Activated T-cell treated with anti-CD3 and anti-CD28 coated beads, Interleukin-2, amount 50 U/mL, for 4 hours (primary cell): ENCODE measurements at regions not wholly inside any gene's neighbourhood (a gene's known extent, or its start where the extent isn't known, plus 50 kb on each side); places are given as distances from the start of the nearest gene placed in this dataset.
"Not testable (repeated sequence)": the region's sequence is repeated elsewhere in the genome, so short reads cannot be mapped to it uniquely, and the experiment has no call there.

Experiments used
- ATAC-seq, 2 donors: fragments of 200-7000 bp; cut with Tn5 transposase; one replicate each; pipeline ENCODE4 v1.10.0; 2021
- DNase-seq: peaks from one replicate; pipeline ENCODE4 v3.0.0-alpha.2; 2020
- H3K27me3 Mint-ChIP-seq: one replicate; pipeline ENCODE4 v1.8.0; 2021; ENCODE audit warnings: low read depth, mixed read lengths
- H3K36me3 Mint-ChIP-seq: one replicate; pipeline ENCODE4 v1.8.0; 2022; ENCODE audit warnings: mixed read lengths; ENCODE audit not compliant: insufficient read depth
- H3K4me1 Mint-ChIP-seq: one replicate; pipeline ENCODE4 v1.8.0; 2021; ENCODE audit warnings: low read depth, mixed read lengths
- H3K4me3 Mint-ChIP-seq: one replicate; pipeline ENCODE4 v1.8.0; 2021; ENCODE audit warnings: mild to moderate bottlenecking, moderate library complexity, mixed read lengths
- H3K9me3 Mint-ChIP-seq: one replicate; pipeline ENCODE4 v1.8.0; 2021; ENCODE audit warnings: mixed read lengths

DNA sequence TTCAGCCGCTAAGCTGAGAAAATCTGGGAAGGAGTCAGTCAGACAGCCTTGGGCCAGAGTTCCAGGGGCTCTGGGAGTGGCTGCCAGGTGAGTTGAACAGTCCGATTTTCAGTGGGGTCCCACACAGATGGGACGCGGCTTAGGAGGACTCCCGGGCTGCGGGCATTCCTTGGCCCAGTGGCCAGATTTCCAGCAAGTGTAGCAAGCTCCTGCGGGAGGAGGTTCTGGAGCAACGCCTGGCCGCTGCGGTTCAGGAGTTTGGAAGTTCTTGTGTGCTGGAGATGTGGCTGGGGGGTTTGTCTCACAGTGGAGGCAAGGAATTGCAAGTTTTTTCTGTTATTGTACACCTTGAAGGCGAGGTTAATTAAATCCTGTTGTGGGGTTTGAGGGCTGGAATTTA lies 1020.1 kb upstream of the MANEA start:
- DNase-seq, H3K27me3 Mint-ChIP-seq, H3K4me3 Mint-ChIP-seq, ATAC-seq, H3K36me3 Mint-ChIP-seq, H3K4me1 Mint-ChIP-seq: not testable (repeated sequence)
- H3K9me3 Mint-ChIP-seq = peaks cover 11% of the 10 kb centered on the region

DNA sequence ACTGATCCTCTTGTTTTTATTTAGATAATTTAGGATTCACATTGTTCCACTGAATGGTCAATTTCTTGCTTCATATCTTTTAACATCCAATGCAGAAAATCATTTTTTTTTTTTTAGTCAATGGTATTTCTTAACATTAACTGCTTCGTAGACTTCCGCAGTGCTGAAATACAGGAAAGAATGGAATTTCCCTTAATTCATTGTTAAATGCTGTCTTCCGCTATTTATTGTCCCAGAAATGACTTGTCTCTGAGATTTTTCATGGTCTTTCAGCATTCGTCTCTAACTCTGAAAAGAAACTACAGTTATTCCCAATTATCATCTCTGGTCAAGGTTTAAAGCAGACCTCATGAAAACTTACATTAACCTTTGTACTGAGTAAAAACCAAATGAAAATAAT lies 1029.1 kb upstream of the MANEA start:
- ATAC-seq = no peak
- no peak for DNase-seq
- Mint-ChIP-seq H3K4me1 (no peaks in the 10 kb centered on the region), H3K36me3 (no peaks in the 10 kb centered on the region), H3K4me3 (no peak overlapping the region), H3K27me3 (no peaks in the 10 kb centered on the region), H3K9me3 (no peaks in the 10 kb centered on the region)

DNA sequence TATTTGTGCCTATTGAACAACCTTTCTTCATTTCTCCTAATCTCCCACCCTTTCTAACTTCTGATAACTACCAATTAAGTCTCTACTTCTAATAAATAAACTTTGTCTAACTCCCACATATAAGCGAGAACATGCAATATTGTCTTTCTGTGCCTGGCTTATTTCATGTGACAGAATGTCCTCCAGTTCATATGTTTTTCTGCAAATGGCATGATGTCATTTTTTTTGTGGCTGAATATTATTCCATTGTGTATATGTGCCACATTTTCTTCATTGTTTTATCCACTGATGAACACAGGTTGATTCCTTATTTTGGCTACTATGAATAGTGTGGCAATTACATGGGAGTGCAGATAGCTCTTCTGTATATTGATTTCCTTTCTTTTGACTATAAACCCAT lies 1041.5 kb upstream of the MANEA start:
- no peaks in the 10 kb centered on the region for H3K27me3 Mint-ChIP-seq
- H3K4me3 Mint-ChIP-seq = no peak overlapping the region
- H3K36me3 Mint-ChIP-seq = no peaks in the 10 kb centered on the region
- H3K9me3 Mint-ChIP-seq = peaks cover 10% of the 10 kb centered on the region
- no peak for ATAC-seq
- no peak for DNase-seq
- H3K4me1 Mint-ChIP-seq = no peaks in the 10 kb centered on the region

DNA sequence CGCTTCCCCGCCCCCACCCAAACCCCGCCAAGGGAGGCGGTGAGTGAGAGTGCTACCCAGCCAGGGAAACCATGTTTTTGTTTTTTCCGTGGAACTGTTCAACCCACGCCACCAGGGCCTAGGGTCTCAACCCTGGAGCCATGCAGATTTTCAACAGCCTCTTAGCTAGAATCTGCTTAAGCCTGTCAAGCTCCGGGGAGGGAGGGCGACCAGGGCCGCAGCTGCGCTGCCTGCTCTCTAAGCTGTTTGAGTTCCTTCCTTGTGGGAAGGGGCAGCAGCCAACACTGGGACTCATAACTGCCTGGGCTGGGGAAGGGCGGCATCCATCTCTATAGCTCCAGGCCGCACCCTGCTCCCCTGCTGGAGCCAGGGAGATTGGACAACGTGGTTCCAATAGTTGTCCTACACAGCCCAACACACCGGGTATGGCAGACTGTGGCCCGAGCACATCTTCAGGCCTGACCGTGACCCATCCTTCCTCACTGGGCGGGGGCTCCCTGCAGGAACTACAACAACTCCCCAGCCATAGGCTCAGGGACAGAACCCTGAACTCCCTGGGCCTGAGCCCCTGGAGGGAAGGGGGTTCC lies 1065.7 kb upstream of the MANEA start:
- H3K9me3 Mint-ChIP-seq = no peaks in the 10 kb centered on the region
- DNase-seq (no peak), ATAC-seq (no peak)
- H3K4me3 Mint-ChIP-seq = no peak overlapping the region
- no peaks in the 10 kb centered on the region for H3K27me3 Mint-ChIP-seq
- H3K4me1 Mint-ChIP-seq = no peaks in the 10 kb centered on the region
- H3K36me3 Mint-ChIP-seq = no peaks in the 10 kb centered on the region

DNA sequence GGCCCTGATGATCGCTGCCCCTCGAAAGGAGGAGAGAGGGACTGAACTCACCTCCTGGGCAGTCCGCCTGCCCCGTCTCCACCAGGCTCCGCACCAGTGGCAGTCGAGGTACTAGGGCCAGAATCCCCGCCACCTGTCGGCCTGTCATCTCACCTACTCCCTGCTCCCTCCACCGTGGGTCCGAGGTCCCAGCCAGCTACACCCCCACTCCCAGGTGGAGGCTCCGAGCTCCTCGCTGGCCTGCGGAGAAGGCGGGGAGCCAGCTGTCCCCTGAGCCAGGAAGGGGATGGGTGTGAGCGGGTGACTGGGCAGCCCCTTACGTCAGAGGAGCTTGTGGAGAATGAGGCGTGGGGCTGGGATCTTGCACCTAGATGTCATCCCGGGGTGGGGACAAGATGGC lies 1066.5 kb upstream of the MANEA start:
- no peaks in the 10 kb centered on the region for H3K4me1 Mint-ChIP-seq

DNA sequence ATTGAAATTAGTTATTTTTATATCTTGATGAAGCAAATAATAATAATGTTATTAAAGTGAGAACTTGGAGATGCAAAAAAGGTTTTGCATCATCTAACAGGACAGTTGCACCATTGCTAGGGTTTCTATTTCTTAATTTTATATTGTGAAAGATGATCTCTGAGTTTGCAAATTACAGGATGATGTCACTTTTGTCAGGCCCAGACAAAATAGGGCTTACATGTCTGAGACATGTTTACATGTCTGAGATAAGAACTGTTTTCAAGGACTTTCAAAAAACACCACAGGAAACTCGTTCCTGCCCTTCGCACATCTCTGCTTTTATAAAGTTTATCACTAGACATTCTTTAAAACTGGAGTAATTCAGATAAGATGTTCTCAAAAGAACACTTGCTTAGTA lies 1075.8 kb upstream of the MANEA start:
- no peak for DNase-seq
- no peaks in the 10 kb centered on the region for H3K36me3 Mint-ChIP-seq
- no peaks in the 10 kb centered on the region for H3K27me3 Mint-ChIP-seq

More for the DNA sequence above, 1066.5 kb upstream of the MANEA start:
- Mint-ChIP-seq H3K27me3 (no peaks in the 10 kb centered on the region), H3K4me3 (no peak overlapping the region), H3K9me3 (no peaks in the 10 kb centered on the region), H3K36me3 (no peaks in the 10 kb centered on the region)
- no peak for ATAC-seq
- peak; percentile 4 for DNase-seq

DNA sequence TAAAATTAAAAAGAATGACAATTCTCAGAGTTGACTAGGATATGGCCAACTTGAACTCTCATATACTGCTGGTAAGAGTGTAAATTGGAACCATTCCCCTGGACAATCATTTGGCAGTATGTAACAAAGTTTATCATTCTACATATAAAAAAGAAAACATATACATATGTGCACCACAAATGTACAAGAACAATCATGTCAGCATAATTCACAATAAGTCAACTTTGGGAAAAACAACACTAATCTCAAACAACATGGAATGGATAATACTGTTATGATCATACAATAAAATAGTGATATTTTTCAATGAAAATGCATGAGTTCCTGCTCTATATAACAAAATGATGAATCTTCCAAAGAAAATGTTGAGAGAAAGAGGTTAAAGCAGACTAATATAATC lies 1078.7 kb upstream of the EPHA7 start:
- Mint-ChIP-seq H3K4me3 (no peak overlapping the region), H3K36me3 (no peaks in the 10 kb centered on the region), H3K27me3 (no peaks in the 10 kb centered on the region), H3K4me1 (no peaks in the 10 kb centered on the region), H3K9me3 (no peaks in the 10 kb centered on the region)
- ATAC-seq (no peak), DNase-seq (no peak)

More for the DNA sequence above, 1075.8 kb upstream of the MANEA start:
- no peak for ATAC-seq
- Mint-ChIP-seq H3K4me3 (no peak overlapping the region), H3K9me3 (no peaks in the 10 kb centered on the region), H3K4me1 (no peaks in the 10 kb centered on the region)

DNA sequence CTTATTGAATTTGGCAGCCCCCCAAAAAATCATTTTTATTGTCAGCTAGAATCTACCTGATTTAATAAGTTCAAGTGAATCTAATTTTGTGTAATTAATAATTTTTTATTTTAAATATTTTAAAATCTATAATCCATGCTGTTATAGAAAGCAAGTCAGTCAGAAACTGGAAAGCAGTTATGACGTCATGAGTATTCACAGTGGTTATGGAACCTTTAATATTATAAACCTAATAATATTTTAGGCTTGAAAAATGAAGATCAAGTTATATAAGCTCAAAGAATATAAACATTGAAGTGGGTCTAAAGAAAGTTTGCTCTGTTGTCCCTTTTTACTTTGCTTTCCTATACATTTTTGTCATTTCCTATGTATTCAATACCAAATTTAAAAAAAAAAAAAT lies 1075.1 kb upstream of the EPHA7 start:
- H3K9me3 Mint-ChIP-seq = no peaks in the 10 kb centered on the region
- H3K36me3 Mint-ChIP-seq = no peaks in the 10 kb centered on the region
- H3K27me3 Mint-ChIP-seq = no peaks in the 10 kb centered on the region
- DNase-seq (no peak), ATAC-seq (no peak)
- H3K4me1 Mint-ChIP-seq = no peaks in the 10 kb centered on the region
- no peak overlapping the region for H3K4me3 Mint-ChIP-seq

DNA sequence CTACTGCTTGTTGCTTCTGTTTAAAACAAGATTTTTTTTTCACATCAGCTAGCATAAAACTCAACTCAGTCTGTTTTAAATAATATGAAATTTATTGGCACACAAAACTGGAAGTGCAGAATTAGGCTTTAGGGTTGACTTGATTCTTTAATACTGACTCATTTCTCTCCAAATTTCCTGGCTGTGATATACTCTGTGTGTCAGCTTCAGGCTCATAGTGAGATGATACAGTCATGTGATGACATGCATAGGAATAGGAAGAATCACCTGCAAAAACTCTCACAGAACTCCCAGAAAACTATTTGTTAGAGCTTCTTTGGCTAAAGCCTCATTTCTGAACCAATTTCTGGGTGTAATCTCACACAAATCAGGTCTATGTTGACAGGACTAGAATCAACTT lies 1068.0 kb upstream of the EPHA7 start:
- Mint-ChIP-seq H3K27me3 (no peaks in the 10 kb centered on the region), H3K4me3 (no peak overlapping the region), H3K4me1 (no peaks in the 10 kb centered on the region), H3K9me3 (no peaks in the 10 kb centered on the region), H3K36me3 (no peaks in the 10 kb centered on the region)
- ATAC-seq (no peak), DNase-seq (no peak)

DNA sequence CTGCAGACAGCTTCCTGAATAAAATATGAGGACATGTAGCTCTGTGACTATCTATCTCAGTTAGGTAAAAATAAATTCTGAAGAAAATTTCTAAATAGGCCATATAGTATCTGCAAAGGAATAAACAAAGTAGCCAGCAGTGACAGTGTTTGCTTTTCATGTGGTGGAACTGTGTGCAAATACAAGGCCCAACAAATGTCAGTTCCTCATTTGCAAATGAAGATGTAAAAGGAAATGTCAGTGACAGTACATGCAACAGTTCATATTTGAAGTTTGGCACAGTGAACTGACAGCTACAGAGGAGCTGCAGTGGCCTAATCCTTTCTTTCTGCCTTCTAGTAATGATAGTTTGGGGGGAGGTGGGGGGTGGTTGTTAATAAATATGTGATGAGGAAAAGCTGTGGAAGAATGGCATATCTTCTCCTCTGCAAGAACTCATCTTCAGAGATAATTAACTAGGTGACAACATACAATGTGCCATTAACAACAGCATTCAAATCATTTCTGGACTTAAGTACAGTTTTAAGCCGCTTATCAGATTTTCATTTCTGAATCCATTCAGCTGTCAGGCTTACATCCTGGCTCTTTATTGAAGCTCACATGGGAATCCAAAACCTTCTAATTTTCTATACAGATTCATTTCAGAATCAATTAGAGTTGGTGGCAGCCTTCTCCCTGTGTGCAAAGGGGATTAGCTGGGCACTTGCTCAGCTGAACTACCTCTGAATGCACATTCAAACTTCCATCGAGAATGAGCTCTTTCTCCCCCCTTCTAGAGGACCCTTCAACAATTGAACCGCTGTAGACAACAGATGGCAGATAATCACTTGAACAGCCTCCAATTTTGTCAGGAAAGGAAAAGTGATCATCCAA lies 1059.0 kb upstream of the EPHA7 start:
- H3K4me3 Mint-ChIP-seq = no peak overlapping the region
- H3K27me3 Mint-ChIP-seq = no peaks in the 10 kb centered on the region
- peaks cover 10% of the 10 kb centered on the region for H3K9me3 Mint-ChIP-seq
- no peak for DNase-seq
- no peak for ATAC-seq
- H3K36me3 Mint-ChIP-seq = no peaks in the 10 kb centered on the region
- H3K4me1 Mint-ChIP-seq = no peaks in the 10 kb centered on the region

DNA sequence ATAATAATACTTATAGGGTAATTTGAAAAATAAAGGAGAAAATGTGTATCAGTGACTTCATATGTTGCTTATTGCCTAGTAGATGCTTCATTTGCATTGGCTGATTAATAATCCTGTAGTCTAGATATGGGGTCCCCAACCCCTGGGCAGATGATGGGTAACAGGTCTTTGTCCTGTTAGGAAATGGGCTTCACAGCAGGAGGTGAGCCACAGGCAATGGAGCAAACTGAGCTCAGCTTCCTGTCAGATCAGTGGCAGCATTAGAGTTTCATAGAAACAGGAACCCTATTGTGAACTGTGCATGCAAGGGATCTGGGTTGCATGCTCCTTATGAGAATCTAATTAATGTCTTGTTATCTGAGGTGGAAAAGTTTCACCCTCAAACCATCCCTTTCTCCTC lies 1049.5 kb upstream of the EPHA7 start:
- Mint-ChIP-seq H3K4me3 (no peak overlapping the region), H3K27me3 (no peaks in the 10 kb centered on the region), H3K4me1 (no peaks in the 10 kb centered on the region), H3K36me3 (no peaks in the 10 kb centered on the region), H3K9me3 (no peaks in the 10 kb centered on the region)
- DNase-seq (no peak), ATAC-seq (no peak)

DNA sequence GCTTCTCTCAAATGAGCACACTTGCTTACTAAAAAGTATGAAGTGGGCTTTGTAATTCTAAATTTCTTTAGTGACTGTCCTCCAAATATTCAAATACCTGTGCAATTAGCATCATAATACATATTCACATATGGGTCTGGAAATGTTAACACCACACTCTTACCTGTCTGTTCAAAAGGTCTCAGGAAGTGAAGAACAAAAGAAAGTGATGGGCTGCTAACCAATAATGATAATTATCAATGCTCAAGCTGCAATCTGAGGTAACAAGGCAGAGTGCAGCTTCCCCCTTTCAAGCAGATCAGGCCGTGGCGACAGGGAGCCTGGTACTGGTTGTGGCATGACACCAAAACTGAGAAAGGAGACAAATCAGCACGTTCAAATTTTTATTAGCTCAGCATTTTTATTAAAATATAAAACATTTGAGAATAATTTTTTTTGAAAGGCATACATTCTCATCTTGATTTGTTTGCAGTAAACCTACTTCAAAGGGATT lies 1044.7 kb upstream of the EPHA7 start:
- H3K4me3 Mint-ChIP-seq = no peak overlapping the region
- H3K27me3 Mint-ChIP-seq = no peaks in the 10 kb centered on the region
- DNase-seq = no peak
- no peaks in the 10 kb centered on the region for H3K36me3 Mint-ChIP-seq
- ATAC-seq = no peak
- H3K4me1 Mint-ChIP-seq = no peaks in the 10 kb centered on the region
- H3K9me3 Mint-ChIP-seq = peaks cover 11% of the 10 kb centered on the region

DNA sequence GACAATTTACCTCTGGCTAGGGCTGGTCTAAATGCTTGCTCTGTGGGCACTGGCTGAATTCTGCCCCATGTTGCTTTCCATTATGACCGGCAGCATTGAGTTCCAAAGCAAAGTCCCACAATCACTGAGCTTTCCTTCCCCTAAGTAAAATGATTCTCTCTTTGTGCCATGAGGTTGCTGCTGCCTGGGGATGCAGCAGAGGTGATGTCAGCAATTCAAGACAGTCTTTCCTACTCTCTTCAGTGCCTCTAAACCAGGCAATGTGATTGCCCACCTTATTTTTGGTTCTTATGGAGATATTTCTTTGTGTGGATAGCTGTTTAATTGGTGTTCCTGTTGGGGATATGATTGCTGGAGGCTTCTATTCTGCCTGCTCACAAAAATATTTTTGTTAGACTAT lies 1043.9 kb upstream of the EPHA7 start:
- H3K9me3 Mint-ChIP-seq = peaks cover 11% of the 10 kb centered on the region

DNA sequence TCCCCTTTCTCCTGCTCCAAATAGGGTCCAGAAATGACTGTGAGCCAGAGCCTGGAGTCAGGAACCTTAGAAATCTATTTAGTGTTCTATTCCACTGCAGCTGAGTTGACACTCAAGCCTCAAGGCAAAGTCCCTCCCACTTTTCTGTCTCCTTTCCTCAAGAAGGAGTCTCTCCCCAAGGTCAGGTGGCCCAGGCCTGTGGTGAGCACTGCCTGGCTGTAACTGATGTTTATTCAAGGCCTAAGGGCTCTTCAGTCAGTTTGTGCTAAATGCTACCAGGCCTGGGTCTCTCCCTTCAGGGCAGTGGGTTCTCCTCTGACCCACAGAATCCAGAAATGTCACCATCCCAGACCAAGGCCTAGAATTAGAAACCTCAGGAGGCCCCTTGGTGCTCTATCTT lies 1042.9 kb upstream of the EPHA7 start:
- Mint-ChIP-seq H3K4me3 (no peak overlapping the region), H3K36me3 (no peaks in the 10 kb centered on the region), H3K9me3 (peaks cover 11% of the 10 kb centered on the region), H3K4me1 (no peaks in the 10 kb centered on the region), H3K27me3 (no peaks in the 10 kb centered on the region)
- ATAC-seq (no peak), DNase-seq (no peak)

More for the DNA sequence above, 1043.9 kb upstream of the EPHA7 start:
- Mint-ChIP-seq H3K36me3 (no peaks in the 10 kb centered on the region), H3K4me3 (no peak overlapping the region), H3K27me3 (no peaks in the 10 kb centered on the region), H3K4me1 (no peaks in the 10 kb centered on the region)
- DNase-seq (no peak), ATAC-seq (no peak)

DNA sequence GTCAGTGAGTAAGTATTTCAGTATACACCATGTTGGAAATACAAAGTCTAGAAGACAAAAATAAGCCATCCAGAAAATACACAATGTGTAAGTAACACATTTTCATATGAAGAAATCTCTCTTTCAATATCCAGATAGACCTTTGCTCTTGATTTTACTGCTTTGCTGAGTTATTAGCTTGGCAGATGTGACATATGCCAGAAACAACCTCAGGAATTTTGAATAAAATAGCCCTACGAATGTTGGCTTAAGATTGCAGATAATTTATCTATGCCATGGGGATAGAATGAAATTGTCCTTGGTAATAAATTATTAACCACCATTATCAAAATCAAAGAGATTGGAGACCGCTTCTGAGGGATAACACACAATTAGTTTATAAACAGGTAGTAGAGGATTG lies 1036.9 kb upstream of the EPHA7 start:
- H3K4me1 Mint-ChIP-seq = no peaks in the 10 kb centered on the region
- DNase-seq (no peak), ATAC-seq (no peak)
- H3K4me3 Mint-ChIP-seq = no peak overlapping the region
- peaks cover 10% of the 10 kb centered on the region for H3K9me3 Mint-ChIP-seq
- H3K36me3 Mint-ChIP-seq = no peaks in the 10 kb centered on the region
- no peaks in the 10 kb centered on the region for H3K27me3 Mint-ChIP-seq
